Hippocampal formation (tissue), 2 donors: ENCODE measurements at regions not wholly inside any gene's neighbourhood (a gene's known extent, or its start where the extent isn't known, plus 50 kb on each side); places are given as distances from the start of the nearest gene placed in this dataset.

Experiments used
- DNase-seq, 2 donors: peaks; one replicate each; lab custom pipeline; 2025; lab: John Stamatoyannopoulos, UW

- DNase-seq, result no peak
These were observed 421.4 kb upstream of the LRRC7 start for GRCh38 chr1:69146303-69146702.

DNA sequence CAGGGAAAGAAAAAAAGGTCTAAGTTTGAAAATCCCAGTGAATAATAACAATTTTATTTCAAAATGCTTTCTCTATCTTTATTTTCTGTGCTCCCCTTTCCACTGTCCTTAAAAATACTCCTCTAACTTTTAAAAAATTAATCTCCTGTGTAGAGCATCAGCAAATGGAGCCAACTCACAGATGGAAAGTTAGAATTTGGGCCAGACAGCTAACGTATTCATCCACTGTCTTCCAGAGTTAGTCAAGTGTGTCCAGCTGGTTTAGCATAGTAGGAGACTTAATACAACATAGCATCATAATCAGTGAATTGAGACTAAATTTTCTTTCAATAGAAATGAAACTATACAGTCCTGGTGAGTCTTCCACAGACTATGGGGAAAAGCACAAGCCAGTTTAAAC lies 419.0 kb upstream of the LRRC7 start:
- no peak for DNase-seq

DNA sequence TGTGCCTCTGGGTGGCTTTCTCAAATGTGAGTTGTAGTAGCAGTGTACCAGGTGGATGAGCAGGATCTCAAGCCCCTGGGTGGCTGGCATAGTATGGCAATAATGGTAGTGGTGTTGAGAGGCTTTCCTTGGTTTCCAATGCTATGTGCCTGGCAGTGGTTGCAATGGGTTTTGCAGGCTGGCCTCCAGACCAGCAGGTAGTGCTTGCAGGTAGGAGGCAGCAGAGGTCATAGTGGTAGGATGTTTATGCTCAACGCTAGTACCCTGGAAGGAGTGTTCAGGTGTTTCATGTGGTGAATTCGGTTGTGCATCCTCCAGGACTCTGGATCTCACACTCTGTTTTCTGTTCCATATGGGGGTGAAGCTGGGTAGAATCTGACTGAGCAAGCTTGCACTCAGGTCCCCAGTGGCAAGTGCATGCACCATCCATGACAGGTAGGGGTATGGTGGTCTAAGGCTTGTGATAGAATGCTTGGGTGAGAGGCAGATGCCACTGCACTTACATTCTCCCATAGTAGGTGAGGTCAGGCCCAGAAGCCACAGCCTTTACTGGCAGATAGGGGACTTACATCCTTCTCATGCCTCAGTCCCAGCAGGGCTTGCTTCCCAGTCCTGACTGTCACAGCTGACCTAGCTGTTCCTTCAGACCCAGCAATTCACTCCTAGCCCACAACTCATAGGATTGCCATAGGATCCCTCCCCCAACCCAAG lies 410.5 kb upstream of the LRRC7 start:
- DNase-seq, result no peak

- no peak for DNase-seq
These were observed 404.5 kb upstream of the LRRC7 start for GRCh38 chr1:69163241-69163640.

GRCh38 chr1:69163779-69164178 lies 403.9 kb upstream of the LRRC7 start:
- DNase-seq, result no peak

DNA sequence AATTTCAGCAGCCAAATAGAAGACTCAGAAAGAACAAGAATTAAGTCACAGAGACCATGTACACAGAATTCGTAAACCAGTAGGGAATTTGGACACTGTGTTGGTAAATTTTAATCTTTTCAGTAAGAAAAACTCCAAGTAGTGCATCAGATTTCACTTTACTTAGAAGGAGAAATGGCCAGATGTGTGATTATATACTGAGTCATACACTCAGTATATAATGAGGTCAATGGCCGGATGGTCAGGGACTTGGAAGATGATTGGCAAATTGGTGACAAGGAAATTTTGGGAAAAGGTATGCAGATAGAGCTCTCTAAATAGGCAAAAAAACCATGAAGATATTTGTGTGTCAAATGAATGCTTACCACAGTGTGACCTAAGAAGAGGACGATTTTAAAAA lies 399.8 kb upstream of the LRRC7 start:
- no peak for DNase-seq

DNA sequence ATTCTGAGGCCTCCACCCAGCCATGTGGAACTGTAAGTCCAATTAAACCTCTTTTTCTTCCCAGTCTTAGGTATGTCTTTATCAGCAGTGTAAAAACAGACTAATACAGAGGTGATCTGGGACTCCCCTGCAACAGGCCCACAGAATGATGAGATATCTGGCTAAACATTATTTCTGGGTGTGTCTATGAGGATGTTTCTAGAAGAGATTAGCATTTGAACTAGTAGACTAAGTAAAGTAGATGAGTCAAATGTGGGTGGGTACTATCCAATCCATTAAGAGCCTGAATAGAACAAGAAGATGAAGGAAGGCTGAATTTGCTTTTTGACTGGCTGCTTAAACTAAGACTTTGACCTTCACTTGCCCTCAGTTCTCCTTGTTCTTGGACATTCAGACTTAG lies 396.5 kb upstream of the LRRC7 start:
- no peak for DNase-seq

- no peak for DNase-seq
These were observed 395.4 kb upstream of the LRRC7 start for GRCh38 chr1:69172003-69173000.

- DNase-seq, result no peak
These were observed 392.7 kb upstream of the LRRC7 start for GRCh38 chr1:69175053-69175452.

DNA sequence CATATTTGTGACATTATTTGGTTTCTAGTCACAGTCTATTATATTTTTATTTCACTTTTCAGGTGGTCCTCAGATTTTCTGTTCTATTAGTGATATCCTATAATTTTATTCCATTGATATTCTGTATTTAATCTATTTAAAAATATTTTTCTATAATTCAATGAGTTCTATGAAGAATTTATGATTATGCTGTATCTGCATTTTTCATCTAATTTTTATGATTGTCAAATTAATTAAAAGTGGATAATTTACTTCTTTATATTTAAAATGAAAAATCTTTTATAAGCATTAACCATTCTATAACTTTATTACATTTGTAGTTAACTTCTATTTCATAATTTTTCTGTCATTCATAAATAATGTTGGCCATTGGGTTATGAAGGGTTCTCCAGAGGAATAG lies 387.4 kb upstream of the LRRC7 start:
- DNase-seq, result no peak

GRCh38 chr1:69185378-69185777 lies 382.3 kb upstream of the LRRC7 start:
- DNase-seq, result no peak

DNA sequence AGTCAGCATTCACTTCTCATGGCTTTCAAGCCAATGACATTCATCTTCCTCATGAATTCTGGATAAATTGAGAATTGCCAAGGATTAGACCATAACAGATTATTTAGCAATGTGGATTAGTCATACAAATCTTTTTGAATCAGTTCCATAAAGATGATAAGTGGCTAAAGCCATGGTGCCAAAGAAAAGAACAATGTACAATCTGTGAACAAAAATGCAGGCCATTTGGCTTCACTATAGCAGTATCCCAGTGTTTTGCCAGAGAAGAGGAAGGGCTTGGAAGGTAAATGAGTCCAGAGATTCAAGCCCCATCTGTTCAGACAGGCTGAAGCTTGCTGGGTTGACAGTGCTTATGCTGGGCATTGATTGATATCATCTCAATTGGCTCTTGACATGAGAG lies 376.4 kb upstream of the LRRC7 start:
- no peak for DNase-seq

- DNase-seq, result no peak
These were observed 372.6 kb upstream of the LRRC7 start for GRCh38 chr1:69195136-69195535.

GRCh38 chr1:69196071-69196470 lies 371.7 kb upstream of the LRRC7 start:
- DNase-seq, result no peak

DNA sequence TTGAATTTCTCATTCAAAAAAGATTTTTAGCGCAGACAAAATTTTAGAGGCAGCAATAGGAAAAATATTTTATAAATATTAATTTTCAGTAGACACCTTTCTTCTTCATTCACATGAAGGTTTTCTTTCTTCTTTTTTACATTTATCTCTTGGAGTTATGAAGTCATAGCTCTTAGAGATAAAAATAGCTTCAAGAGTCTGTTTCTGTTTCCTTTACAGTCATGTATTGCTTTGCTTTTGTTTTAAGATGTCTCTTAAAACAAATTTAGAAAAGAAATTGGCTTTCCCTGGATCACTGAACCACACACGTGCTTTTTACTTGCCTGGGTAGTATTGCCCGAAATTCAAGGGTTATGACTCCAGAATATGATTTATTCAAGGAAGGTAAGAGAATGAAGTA lies 369.9 kb upstream of the LRRC7 start:
- no peak for DNase-seq

GRCh38 chr1:69201716-69202115 lies 366.0 kb upstream of the LRRC7 start:
- no peak for DNase-seq

DNA sequence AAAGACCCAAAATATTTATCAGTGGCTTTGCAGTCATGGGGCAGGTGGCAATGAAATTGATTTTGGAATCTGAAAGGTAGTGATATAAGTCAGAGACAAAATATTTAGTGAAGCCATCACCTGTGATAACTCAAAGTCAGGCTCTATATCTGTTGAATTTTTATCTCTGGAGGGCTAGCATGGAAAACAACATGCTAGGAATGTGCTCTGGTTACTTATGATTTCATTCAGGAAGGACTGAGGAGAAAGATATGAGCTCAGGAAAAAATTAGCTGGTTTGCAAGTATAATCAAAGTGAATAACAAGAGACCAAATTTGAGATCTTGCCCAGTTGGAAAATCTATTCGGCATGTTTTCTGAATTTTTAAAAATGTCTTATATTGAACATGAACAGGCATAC lies 364.6 kb upstream of the LRRC7 start:
- DNase-seq, result no peak

DNA sequence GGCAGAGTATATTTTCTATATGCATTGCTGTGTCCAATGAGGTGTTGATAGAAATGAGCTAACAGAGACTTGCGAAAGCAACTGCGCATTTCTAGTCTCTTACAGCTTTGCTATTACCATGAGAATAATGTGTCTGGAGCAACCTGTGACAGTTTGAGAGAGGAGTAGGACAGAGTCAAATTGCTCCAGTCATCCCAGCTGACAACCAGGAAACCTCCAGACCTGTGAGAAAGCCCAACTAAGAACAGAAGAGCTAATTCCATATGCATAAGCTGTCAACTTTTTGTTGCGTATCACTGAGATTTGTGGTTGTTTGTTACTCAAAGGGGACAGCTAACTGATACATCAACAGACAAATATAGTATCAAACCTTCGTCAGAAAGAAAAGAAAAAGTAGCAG lies 354.1 kb upstream of the LRRC7 start:
- DNase-seq, result no peak

DNA sequence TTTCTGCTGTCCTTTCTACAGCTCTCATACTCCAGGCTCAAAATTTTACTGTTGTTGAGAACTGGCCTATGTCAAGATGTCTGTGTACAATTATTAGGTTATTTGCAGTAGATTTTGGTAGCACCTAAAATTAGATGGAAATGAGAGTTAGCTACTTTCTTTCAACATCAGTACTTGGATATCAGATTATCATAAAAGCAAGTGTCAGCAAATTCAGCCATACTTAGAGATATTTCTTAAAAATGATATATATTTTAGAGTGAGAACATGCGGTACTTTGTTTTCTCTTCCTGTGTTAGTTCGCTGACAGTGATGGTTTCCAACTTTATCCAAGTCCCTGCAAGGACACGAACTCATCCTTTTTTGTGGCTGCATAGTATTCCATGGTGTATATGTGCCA lies 351.8 kb upstream of the LRRC7 start:
- DNase-seq, result no peak

DNA sequence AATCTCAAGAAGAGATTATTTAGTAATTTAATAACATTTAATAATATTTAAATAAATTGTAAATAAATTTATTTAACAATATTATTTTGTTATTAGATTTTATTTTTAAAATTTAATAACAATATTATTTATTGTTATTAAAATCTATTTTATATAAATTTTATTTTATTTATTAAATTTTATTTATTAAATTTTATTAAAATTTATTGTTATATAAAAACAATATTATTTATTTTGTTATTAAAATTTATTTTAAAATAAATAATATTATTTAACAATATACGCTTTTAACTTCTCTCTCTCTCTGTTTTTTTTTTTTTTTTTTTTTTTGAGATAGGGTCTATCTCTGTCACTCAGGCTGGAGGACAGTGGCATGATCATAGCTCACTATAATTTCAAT lies 347.1 kb upstream of the LRRC7 start:
- DNase-seq, result no peak

GRCh38 chr1:69221524-69221923 lies 346.2 kb upstream of the LRRC7 start:
- no peak for DNase-seq

GRCh38 chr1:69223156-69223555 lies 344.6 kb upstream of the LRRC7 start:
- DNase-seq, result no peak

DNA sequence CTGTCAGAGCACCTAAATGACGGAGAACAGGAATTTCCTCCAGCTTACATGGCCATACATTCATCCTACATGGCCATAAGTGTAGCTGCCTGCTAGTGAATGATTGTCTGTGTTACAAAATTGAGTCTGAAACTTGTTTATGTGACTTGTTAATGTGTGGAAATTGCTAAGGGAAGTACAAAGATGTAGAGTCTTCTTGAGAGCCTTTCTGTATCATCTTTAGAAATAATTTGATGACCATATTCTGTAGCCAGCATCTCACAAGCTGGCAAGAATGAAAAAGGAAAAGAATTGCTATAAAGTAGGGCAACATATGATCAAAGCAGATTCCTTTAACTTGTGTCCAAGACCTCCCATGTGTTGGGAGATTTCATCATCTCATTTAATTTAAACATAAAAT lies 339.2 kb upstream of the LRRC7 start:
- DNase-seq, result no peak
